ACC112 (cell line): ENCODE measurements at regions not wholly inside any gene's neighbourhood (a gene's known extent, or its start where the extent isn't known, plus 50 kb on each side); places are given as distances from the start of the nearest gene placed in this dataset.

Experiments
- H2AFZ ChIP-seq: fragments of 200-600 bp; sonication (generic); one replicate; pipeline ENCODE4 v1.6.0; 2017; ENCODE audit warnings: antibody characterized with exemption, low read length; ENCODE audit not compliant: unreplicated experiment
- H3K27ac ChIP-seq: fragments of 200-600 bp; sonication (generic); 2 replicates; pipeline ENCODE4 v1.5.1; 2014; ENCODE audit warnings: low read depth, mild to moderate bottlenecking, antibody characterized with exemption, low read length, moderate library complexity
- H3K27me3 ChIP-seq: fragments of 200-600 bp; sonication (generic); 2 replicates; pipeline ENCODE4 v1.6.1; 2014; ENCODE audit warnings: mild to moderate bottlenecking, antibody characterized with exemption, low read length, moderate library complexity, mixed read lengths; ENCODE audit not compliant: insufficient read depth
- H3K36me3 ChIP-seq: fragments of 200-600 bp; sonication (generic); 2 replicates; pipeline ENCODE4 v1.6.1; 2016; ENCODE audit warnings: mild to moderate bottlenecking, antibody characterized with exemption, low read length, moderate library complexity, mixed read lengths; ENCODE audit not compliant: insufficient read depth
- H3K4me1 ChIP-seq: fragments of 200-600 bp; sonication (generic); one replicate; pipeline ENCODE4 v1.6.1; 2016; ENCODE audit warnings: low read length, mixed read lengths; ENCODE audit not compliant: insufficient read depth, unreplicated experiment, control insufficient read depth
- H3K4me3 ChIP-seq: fragments of 200-600 bp; sonication (generic); 2 replicates; pipeline ENCODE4 v1.5.1; 2014; ENCODE audit warnings: mild to moderate bottlenecking, low read depth, low read length
- H3K79me2 ChIP-seq: fragments of 200-600 bp; sonication (generic); one replicate; pipeline ENCODE4 v1.6.0; 2016; ENCODE audit warnings: low read length; ENCODE audit not compliant: control insufficient read depth, unreplicated experiment, insufficient read depth

- no peaks in the 10 kb centered on the region for H3K79me2 ChIP-seq
- no peak overlapping the region for H3K27ac ChIP-seq
- H3K27me3 ChIP-seq = peaks cover 41% of the 10 kb centered on the region
- H3K36me3 ChIP-seq = no peaks in the 10 kb centered on the region
- no peak overlapping the region for H3K4me3 ChIP-seq
- H2AFZ ChIP-seq = no peak overlapping the region
- H3K4me1 ChIP-seq = no peaks in the 10 kb centered on the region
Observed at GRCh38 chr10:78436222-78436573, 402.5 kb downstream of the RPS24 start.

DNA sequence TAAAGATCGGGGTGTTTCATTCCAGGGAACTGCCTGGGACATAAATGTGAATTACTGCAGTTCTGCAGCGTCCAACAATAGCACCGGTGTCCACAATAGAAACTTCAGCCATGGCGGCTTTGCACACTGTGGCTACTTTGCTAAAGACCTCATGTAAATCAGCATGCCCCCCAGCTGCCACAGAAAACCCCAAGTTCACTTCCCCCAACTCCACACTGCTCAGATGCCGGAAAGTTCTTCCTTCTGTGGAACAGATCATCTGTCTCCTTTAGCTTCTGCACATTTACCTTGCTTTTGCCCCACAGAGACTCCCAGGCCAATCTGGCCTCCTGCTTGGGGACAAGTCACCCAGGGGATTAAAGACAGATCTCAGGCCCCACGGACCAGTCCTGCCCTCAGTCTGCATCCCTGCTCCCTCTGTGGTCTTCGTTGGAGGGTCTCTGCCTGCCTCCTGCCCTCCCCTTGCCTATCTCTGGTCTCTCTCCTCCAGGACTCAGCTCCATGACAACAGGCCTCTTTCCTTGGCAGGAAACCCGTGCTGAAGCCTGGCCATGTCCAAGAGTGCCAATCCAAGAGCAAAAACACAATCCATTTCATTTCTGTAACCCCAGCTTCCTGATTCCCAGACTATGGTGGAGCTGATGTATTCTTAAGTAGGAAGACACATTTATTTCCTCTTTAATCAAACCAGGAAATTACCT, 403.2 kb downstream of the RPS24 start:
- peaks cover 43% of the 10 kb centered on the region for H3K27me3 ChIP-seq
- no peaks in the 10 kb centered on the region for H3K4me1 ChIP-seq
- H3K36me3 ChIP-seq = no peaks in the 10 kb centered on the region
- H3K4me3 ChIP-seq = no peak overlapping the region
- no peaks in the 10 kb centered on the region for H3K79me2 ChIP-seq
- no peak overlapping the region for H2AFZ ChIP-seq
- H3K27ac ChIP-seq = no peak overlapping the region

DNA sequence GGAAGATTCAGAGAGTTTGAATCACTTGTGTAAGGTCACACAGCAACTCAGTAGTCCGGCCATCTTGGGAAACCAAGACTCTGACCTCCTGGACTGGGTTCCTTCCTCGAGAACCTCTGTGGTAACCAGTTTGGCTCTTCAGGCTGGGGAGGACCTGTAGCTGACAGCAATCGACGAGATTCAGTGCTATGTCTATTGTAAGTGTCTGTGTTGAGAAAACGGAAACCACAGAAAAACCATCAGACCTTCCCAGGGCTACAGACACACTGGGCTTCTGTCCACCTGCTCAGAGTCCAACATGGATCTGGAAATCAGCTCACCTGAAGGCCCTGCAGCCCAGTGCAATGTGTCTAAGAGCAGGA, 403.7 kb downstream of the RPS24 start:
- no peaks in the 10 kb centered on the region for H3K36me3 ChIP-seq

GRCh38 chr10:78437998-78438906, 404.6 kb downstream of the RPS24 start:
- H3K27ac ChIP-seq = no peak overlapping the region
- no peak overlapping the region for H2AFZ ChIP-seq
- H3K27me3 ChIP-seq = peaks cover 44% of the 10 kb centered on the region
- no peaks in the 10 kb centered on the region for H3K36me3 ChIP-seq
- H3K79me2 ChIP-seq = no peaks in the 10 kb centered on the region
- H3K4me1 ChIP-seq = no peaks in the 10 kb centered on the region
- no peak overlapping the region for H3K4me3 ChIP-seq

More for the DNA sequence above, 403.7 kb downstream of the RPS24 start:
- Histone ChIP-seq H3K27me3 (peaks cover 44% of the 10 kb centered on the region), H3K27ac (no peak overlapping the region), H2AFZ (no peak overlapping the region), H3K4me3 (no peak overlapping the region), H3K79me2 (no peaks in the 10 kb centered on the region), H3K4me1 (no peaks in the 10 kb centered on the region)

DNA sequence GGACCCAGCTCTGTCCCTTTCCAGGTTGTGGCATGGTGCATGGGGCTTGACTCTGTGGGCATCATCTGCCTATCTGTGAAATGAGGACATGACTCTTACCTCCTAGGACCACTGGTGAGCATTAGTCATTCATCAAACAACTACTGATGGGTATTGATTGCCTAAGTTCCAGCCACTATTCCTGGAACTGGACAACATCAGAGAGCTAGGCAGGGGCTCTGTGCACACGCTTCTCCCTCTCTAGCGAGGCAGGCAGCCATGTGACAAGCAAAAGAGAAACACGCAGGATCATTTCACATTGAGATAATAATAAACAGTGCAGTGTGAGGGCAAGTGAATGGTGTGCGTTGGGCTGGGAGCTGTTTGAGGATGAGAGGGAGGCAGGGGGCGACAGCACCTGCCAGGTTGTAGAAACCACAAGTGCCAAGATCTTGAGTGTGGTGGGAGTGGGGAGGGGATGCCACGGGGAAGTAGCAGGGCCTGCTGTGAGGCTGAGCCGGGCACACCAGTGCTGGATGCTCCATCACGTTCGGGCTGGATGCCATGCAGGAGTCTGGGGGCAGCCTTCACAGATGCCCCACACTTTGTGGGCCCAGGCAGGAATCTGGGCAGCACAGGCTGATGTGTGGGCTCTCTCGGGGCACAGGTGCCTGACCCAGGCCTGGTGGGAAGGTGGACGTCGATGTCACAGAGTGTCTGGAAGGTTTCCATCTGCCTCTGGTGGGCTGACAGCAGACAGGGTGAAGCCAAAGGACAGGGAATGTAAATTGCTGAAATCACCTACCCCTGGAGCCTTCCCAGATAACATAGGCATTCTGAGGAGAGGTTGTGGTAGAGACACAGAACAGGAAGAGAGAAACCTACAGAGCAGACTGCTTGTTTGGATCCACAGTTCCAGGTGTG, 405.5 kb downstream of the RPS24 start:
- H3K27me3 ChIP-seq = peaks cover 44% of the 10 kb centered on the region
- H3K4me3 ChIP-seq = no peak overlapping the region
- no peak overlapping the region for H2AFZ ChIP-seq
- H3K79me2 ChIP-seq = no peaks in the 10 kb centered on the region
- no peaks in the 10 kb centered on the region for H3K4me1 ChIP-seq
- no peak overlapping the region for H3K27ac ChIP-seq
- H3K36me3 ChIP-seq = no peaks in the 10 kb centered on the region

DNA sequence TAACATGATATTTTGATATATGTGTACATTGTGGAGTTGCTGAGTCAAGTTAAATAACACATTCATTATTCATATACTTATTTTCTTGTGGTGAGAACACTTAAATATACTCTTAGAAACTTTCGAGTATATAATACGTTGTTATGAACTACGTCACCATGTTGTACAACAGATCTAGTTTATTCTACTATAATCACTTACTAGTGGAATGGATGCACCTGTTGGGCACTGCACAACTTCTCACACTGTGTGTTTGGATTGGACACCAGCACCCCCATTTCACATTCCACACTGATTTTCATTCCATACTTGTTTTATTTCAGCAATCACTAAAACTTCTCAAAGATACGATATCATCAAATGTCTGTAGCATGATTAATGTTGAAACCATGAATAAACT, 407.3 kb downstream of the RPS24 start:
- H3K36me3 ChIP-seq = no peaks in the 10 kb centered on the region
- peaks cover under 1% of the 10 kb centered on the region for H3K4me1 ChIP-seq
- peaks cover 42% of the 10 kb centered on the region for H3K27me3 ChIP-seq
- H3K27ac ChIP-seq = no peak overlapping the region
- H3K4me3 ChIP-seq = no peak overlapping the region
- H3K79me2 ChIP-seq = no peaks in the 10 kb centered on the region
- H2AFZ ChIP-seq = no peak overlapping the region

GRCh38 chr10:78441694-78442093, 408.0 kb downstream of the RPS24 start:
- H3K27me3 ChIP-seq = peaks cover 35% of the 10 kb centered on the region
- H3K79me2 ChIP-seq = no peaks in the 10 kb centered on the region
- no peaks in the 10 kb centered on the region for H3K36me3 ChIP-seq
- no peak overlapping the region for H3K4me3 ChIP-seq
- H3K4me1 ChIP-seq = peaks cover 6% of the 10 kb centered on the region
- H2AFZ ChIP-seq = no peak overlapping the region
- H3K27ac ChIP-seq = no peak overlapping the region

DNA sequence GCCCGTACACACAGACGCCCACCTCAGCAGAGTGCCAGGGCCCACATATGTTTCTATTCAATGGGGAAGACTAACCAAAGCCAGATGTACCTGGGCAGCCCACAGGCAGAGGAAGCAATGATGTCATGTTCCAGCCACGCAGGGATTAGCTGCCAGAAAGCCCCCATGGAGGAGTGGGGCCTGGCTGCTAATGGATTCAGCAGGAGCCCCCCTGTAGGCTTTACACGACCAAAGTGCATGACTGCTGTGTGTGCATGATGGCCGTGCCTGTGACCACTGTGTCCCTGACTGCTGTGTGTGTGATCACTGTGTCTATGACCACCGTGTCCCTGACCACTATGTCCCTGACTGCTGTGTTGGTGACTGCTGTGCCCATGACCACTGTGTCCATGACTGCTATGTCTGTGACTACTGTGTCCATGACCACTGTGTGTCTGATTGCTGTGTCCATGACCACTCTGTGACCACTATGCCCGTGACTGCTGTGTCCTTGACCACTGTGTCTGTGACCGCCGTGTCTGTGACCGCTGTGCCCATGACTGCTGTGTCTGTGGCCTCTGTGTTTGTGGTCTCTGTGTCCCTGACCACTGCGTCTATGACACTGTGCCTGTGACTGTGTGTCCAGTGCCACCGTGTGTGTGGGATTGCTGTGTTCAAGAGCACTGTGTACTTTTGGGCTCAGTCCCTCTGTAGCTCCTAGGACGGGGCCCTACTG, 409.3 kb downstream of the RPS24 start:
- no peaks in the 10 kb centered on the region for H3K79me2 ChIP-seq
- H2AFZ ChIP-seq = no peak overlapping the region
- H3K27ac ChIP-seq = no peak overlapping the region
- H3K4me1 ChIP-seq = peaks cover 6% of the 10 kb centered on the region
- H3K36me3 ChIP-seq = no peaks in the 10 kb centered on the region
- no peak overlapping the region for H3K4me3 ChIP-seq
- H3K27me3 ChIP-seq = peaks cover 34% of the 10 kb centered on the region

GRCh38 chr10:78443900-78444571, 410.4 kb downstream of the RPS24 start:
- Histone ChIP-seq H3K79me2 (no peaks in the 10 kb centered on the region), H3K4me3 (no peak overlapping the region), H3K4me1 (peaks cover 6% of the 10 kb centered on the region), H3K36me3 (no peaks in the 10 kb centered on the region), H3K27me3 (peaks cover 38% of the 10 kb centered on the region), H2AFZ (no peak overlapping the region), H3K27ac (no peak overlapping the region)
